T-helper 2 cell treated with Interferon-gamma antibody and Interleukin-4, amounts not matched to agents 5 μg/mL and 100 μg/mL, for 36 hours (primary cell): ENCODE measurements at regions not wholly inside any gene's neighbourhood (a gene's known extent, or its start where the extent isn't known, plus 50 kb on each side); places are given as distances from the start of the nearest gene placed in this dataset.

Source experiments
- DNase-seq: peaks from one replicate; pipeline ENCODE4 v3.0.0; 2021; ENCODE audit warnings: low spot score
- H3K27ac Mint-ChIP-seq: one replicate; pipeline ENCODE4 v1.8.0; 2021; ENCODE audit warnings: mild to moderate bottlenecking, mixed read lengths
- H3K27me3 Mint-ChIP-seq: one replicate; pipeline ENCODE4 v1.8.0; 2021; ENCODE audit warnings: low read depth, mixed read lengths
- H3K36me3 Mint-ChIP-seq: one replicate; pipeline ENCODE4 v1.8.0; 2021; ENCODE audit warnings: low read depth, mixed read lengths
- H3K4me1 Mint-ChIP-seq: one replicate; pipeline ENCODE4 v1.8.0; 2021; ENCODE audit warnings: low read depth, mixed read lengths
- H3K4me3 Mint-ChIP-seq: one replicate; pipeline ENCODE4 v1.8.0; 2022; ENCODE audit warnings: mild to moderate bottlenecking, moderate library complexity, mixed read lengths
- H3K9me3 Mint-ChIP-seq: one replicate; pipeline ENCODE4 v1.8.0; 2021; ENCODE audit warnings: mixed read lengths

DNA sequence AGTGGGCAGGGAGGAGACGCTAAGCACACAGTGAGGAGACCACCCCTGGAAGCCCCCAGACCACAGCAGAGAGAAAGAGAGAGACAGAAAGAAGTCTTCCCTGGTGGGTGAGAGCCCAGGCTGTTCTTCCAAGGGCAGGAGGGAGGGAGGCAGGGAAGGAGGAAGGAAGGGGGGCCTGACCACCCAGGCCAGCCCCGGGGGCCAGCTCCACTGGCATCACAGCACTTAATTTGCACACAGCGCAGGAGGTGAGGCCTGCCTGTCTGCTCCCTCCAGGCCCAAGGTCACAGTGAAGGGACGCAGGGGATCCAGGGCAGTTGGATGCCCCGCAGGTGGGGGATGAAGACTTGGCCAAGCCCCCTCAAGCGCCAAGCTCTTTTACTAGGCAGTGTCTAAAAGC, 141.9 kb upstream of the C14orf180 start:
- Mint-ChIP-seq H3K4me1 (no peaks in the 10 kb centered on the region), H3K36me3 (no peaks in the 10 kb centered on the region), H3K27me3 (no peaks in the 10 kb centered on the region), H3K27ac (no peak overlapping the region), H3K9me3 (no peaks in the 10 kb centered on the region), H3K4me3 (no peak overlapping the region)
- DNase-seq, result no peak

DNA sequence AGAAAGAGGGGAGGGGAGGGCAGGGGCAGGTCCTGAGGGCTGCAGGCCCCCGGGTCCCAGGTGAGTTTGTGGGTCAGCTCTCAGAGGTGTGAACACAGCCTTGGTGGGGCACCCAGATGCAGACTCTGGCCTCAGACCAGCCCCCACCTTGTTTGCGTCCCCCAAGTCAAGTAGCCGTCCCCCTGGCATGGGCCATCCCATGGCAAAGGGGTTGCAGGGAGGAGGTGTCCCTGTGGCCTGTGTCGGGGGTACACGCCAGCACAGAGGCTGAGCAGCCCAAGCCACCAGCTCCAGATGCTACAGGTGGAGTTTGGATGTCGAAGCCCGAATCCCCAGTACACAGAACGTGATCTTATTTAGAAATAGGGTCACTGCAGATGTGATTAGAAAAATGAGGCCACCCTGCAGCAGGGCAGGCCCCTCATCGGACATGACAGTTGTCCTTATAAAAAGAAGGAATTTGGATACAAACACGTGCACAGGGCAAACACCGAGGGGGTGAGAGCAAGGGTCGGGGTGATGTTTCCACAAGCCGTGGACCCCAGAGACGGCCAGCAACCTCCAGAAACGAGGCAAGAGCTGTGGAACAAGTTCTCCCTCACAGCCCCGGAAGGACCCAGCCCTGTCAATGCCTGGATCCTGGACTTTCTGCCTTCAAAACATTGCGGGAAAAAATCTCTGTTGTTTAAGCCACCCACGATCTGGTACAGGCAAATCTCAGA, 141.2 kb upstream of the C14orf180 start:
- H3K4me1 Mint-ChIP-seq, result no peaks in the 10 kb centered on the region
- no peak overlapping the region for H3K4me3 Mint-ChIP-seq
- peak; percentile 3 for DNase-seq
- H3K27ac Mint-ChIP-seq, result no peak overlapping the region
- H3K9me3 Mint-ChIP-seq, result no peaks in the 10 kb centered on the region
- no peaks in the 10 kb centered on the region for H3K27me3 Mint-ChIP-seq
- H3K36me3 Mint-ChIP-seq, result no peaks in the 10 kb centered on the region

DNA sequence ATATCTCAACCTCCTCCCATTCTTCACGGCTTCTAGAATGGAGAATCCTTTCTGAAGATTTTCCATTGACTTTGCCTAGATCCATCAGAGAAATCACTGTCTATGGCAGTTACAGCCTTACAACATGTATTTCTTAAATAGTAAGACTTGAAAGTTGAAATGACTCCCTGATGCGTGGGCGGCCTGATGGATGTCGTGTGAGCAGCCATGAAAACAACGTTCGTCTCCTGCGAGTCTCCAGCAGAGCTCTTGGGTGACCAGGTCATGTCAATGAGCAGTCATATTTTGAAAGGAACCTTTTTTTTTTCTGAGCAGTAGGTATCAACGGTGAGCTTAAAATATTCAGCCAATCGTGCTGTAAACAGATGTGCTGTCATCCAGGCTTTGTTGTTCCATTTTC, 139.9 kb upstream of the C14orf180 start:
- peak; percentile 2 for DNase-seq
- H3K9me3 Mint-ChIP-seq, result no peaks in the 10 kb centered on the region
- no peaks in the 10 kb centered on the region for H3K27me3 Mint-ChIP-seq
- no peak overlapping the region for H3K27ac Mint-ChIP-seq
- H3K36me3 Mint-ChIP-seq, result no peaks in the 10 kb centered on the region
- no peak overlapping the region for H3K4me3 Mint-ChIP-seq
- no peaks in the 10 kb centered on the region for H3K4me1 Mint-ChIP-seq

DNA sequence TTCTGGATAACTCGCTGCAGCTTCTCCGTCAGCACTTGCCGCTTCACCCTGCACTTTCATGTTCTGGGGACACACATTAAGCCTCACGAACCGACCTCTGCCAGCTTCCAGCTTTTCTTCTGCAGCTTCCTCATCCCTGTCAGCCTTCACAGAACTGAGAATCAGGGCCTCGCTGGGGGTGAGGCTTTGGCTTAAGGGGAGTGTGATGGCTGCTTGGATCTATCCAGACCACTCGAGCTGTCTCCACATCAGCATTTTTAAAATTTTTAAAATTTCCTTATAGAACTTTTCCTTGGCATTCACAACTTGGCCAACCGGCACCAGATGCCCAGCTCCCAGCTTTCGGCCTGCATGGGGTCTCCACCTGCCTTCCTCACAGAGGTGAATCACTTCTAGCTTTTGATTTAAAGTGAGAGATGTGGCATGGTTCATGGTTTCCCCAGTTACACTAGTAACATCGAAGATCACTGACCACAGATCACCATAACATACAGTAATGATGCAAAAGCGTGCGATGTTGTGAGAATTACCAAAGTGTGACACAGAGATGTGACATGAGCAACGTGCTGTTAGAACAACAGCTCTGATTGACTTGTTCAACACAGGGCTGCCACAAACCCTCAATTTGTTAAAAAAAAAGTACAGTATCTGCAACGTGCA, 139.1 kb upstream of the C14orf180 start:
- no peak overlapping the region for H3K27ac Mint-ChIP-seq
- DNase-seq, result no peak
- H3K9me3 Mint-ChIP-seq, result peaks cover 3% of the 10 kb centered on the region
- no peak overlapping the region for H3K4me3 Mint-ChIP-seq
- no peaks in the 10 kb centered on the region for H3K36me3 Mint-ChIP-seq
- no peaks in the 10 kb centered on the region for H3K4me1 Mint-ChIP-seq
- no peaks in the 10 kb centered on the region for H3K27me3 Mint-ChIP-seq

DNA sequence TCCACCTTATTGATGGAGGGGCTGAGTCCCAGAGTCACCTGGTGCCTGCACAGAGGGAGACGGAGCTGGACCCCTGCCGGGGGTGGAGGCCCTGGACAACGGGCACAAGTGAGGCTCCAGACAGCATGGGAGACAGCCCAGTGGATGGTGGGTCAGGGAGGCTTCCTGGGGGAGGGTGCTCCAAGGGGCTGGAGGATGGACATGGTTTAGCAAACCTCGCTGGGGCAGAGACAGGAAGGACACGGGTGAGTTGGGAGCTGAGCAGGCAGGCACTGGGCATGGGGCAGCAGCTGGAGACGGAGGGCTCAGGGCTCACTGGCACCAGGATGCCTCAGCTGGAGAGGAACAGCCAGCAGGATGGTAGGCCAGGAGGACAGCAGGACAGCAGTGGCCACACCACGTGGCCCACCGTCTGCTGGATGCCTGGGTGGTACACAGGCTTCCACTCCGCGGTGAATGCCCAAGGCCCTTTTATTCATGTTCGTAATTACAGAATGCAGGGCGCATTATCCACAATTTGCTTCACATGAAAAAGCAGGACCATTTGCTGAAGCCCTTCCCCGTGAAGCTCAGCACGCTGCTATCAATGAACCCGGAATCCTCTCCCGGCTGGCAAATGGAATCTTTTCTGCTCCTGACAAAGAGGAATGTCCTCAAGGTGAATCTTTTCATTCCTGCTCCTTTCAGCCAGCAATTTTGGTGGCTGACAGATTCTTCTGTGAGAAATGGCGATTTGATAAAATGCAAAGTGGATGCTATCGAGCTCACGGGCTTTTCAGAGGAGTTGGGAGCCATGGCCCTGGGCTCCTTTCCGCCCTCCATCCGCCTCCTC, 138.1 kb upstream of the C14orf180 start:
- no peaks in the 10 kb centered on the region for H3K4me1 Mint-ChIP-seq
- no peak overlapping the region for H3K4me3 Mint-ChIP-seq
- H3K27ac Mint-ChIP-seq, result no peak overlapping the region
- no peaks in the 10 kb centered on the region for H3K36me3 Mint-ChIP-seq
- H3K9me3 Mint-ChIP-seq, result peaks cover 3% of the 10 kb centered on the region
- no peaks in the 10 kb centered on the region for H3K27me3 Mint-ChIP-seq
- DNase-seq, result no peak

DNA sequence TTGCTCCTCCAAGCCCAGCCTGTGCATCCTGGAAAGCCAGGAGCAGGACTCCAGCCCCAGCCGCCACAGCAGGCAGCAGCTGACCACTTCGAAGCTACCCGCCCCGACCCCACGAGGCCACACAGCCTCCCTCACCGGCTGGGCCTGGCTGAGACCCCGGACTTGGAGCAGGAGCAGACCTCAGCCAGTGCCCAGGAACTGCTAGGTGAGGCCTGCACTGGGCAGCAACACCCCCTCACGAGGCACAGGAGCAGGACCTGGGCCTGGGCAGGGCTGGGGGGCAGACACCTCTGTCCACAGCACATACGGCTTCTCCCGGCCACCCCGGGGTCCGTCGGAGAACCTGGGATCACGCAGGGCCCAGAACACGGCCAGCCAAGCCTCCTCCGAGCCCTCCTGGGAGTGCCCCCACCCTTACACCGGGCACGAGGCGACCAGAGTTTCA, 137.4 kb upstream of the C14orf180 start:
- peaks cover 3% of the 10 kb centered on the region for H3K9me3 Mint-ChIP-seq
- no peaks in the 10 kb centered on the region for H3K36me3 Mint-ChIP-seq
- no peak overlapping the region for H3K4me3 Mint-ChIP-seq
- no peak overlapping the region for H3K27ac Mint-ChIP-seq
- no peak for DNase-seq
- no peaks in the 10 kb centered on the region for H3K4me1 Mint-ChIP-seq
- H3K27me3 Mint-ChIP-seq, result no peaks in the 10 kb centered on the region

DNA sequence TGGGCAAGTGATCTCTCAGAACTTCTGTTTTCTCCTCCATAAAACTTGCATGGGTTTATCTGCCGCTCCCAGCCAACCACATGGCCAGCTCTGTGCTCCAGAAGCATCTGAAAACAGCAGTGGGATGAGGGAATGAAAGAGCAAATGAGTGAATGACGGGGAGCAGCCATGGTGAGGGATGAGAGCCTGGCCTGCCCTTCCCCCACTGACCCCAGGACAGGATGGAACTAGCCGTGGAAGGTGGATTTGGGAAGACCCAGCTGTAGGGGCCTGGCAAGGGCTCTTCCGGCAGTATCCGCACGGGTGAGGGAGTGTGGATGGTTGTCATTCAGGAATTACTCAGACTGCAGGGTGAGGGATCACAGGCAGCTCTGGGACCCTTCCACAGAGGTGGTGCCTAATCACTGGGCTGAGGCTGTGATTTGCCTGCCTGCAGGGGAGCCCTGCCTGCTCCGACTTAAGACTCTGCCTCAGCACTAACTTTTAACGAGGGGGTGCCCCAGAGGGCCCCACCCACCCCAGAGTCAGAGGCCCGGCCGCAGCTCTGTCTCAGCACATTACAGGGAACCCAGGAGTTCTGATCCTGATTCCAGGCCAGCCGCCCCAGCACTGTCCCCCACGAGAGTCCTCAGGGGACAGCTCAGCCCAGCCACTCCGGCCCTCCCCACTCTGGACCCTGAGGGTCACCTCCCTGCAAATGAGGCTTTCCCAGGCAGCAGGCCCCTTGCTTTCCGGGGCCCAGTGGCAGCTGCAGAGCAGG, 136.8 kb upstream of the C14orf180 start:
- H3K27ac Mint-ChIP-seq, result no peak overlapping the region
- H3K36me3 Mint-ChIP-seq, result no peaks in the 10 kb centered on the region
- H3K9me3 Mint-ChIP-seq, result peaks cover 3% of the 10 kb centered on the region
- H3K4me3 Mint-ChIP-seq, result no peak overlapping the region
- peaks cover 1% of the 10 kb centered on the region for H3K27me3 Mint-ChIP-seq
- DNase-seq, result no peak
- no peaks in the 10 kb centered on the region for H3K4me1 Mint-ChIP-seq

DNA sequence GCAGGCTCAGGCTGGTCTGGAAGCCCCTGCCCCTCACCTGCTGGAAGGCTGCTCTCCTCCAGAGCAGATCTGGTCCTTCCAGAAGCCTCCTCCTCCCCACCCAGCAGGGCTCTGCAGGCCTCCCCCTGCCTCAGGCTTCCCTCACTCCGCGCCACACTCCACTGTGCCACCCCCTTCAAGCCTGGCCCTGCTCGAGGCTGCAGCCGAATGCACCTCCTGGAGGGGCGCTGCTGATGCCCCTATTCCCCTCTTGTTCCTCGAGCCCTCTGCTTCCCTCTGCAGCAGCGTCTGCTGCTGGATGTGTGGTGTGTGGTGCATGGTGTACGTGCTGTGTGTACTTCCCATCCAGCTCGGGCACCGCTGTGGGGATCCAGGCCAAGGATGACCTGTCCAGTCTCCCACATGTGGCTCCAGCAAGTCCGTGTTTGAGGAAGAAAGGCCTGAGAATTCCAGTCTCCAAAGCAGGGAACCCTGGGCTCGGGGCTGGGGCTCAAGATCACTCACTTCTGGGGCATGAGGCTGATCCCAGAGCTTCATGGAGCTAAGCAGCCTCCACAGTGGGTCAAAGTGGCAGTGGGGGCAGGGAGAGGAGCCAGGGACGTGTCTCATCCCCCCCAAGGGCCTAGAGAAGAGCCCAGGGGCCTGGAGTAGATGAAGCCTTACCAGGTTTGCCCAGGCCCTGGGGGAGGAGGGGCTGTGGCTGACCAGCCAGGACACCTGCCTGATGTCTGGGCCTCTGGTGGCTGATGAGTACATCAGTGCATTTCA, 136.0 kb upstream of the C14orf180 start:
- DNase-seq, result no peak
- Mint-ChIP-seq H3K9me3 (peaks cover 8% of the 10 kb centered on the region), H3K4me3 (no peak overlapping the region), H3K36me3 (no peaks in the 10 kb centered on the region), H3K27me3 (peaks cover 2% of the 10 kb centered on the region), H3K27ac (no peak overlapping the region), H3K4me1 (no peaks in the 10 kb centered on the region)

DNA sequence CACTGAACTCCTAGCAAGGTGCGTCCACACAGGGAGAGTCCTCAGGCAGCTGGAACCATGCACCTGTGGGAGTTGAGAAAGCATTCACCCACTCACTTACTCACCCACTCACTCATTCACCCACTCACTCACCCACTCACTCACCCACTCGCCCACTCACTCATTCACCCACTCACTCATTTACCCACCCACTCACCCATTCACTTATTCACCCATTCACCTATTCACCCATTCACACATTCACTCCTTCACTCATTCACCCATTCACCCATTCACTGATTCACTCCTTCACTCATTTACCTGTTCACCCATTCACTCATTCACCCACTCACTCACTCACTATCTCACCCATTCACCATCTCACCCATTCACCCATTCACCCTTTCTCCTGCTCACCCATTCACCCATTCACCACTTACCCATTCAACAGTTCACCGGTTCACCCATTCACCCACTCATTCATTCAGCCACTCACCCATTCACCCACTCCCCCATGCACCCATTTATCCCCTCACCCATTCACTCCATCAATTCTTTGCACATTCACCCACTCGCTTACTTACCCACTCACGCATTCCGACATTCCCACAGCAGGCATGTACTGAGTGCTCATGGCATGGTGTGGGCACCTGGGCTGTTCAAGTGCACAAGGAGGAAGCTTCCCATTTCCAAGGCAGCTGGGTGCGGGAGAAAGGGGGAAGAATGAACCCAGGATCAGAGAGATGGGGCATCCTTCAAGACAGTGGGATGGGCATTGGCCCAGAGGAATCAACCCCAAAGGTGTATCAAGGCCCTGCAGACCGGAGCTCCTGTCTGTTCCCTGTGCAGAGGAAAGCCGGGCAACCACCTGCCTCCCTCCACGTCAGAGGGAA, 135.2 kb upstream of the C14orf180 start:
- no peak for DNase-seq
- H3K36me3 Mint-ChIP-seq, result no peaks in the 10 kb centered on the region

DNA sequence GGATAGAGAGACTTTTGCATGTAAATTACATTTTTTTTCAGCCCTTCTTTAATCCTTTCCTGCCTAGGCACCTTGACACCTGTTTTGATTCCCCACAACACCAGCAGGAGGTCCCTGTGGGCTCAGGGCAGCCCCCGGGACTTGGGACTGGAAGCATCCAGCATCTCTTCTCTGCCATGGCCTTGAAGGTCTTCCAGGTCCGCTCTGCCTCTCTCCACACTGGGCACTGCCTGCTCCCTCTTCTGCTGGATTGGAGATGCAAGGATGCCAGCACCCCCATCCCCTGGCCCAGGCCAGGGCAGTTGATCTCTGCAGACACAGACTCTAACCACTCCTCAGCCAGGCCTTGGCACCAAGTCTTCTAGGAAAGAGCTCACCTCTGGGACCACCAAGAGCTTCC, 134.5 kb upstream of the C14orf180 start:
- peaks cover 4% of the 10 kb centered on the region for H3K27me3 Mint-ChIP-seq
- no peaks in the 10 kb centered on the region for H3K4me1 Mint-ChIP-seq
- H3K27ac Mint-ChIP-seq, result no peak overlapping the region
- H3K9me3 Mint-ChIP-seq, result peaks cover 14% of the 10 kb centered on the region
- DNase-seq, result no peak
- H3K36me3 Mint-ChIP-seq, result no peaks in the 10 kb centered on the region
- no peak overlapping the region for H3K4me3 Mint-ChIP-seq

More for the DNA sequence above, 135.2 kb upstream of the C14orf180 start:
- Mint-ChIP-seq H3K4me3 (no peak overlapping the region), H3K9me3 (peaks cover 14% of the 10 kb centered on the region), H3K27me3 (peaks cover 2% of the 10 kb centered on the region), H3K4me1 (no peaks in the 10 kb centered on the region), H3K27ac (no peak overlapping the region)

DNA sequence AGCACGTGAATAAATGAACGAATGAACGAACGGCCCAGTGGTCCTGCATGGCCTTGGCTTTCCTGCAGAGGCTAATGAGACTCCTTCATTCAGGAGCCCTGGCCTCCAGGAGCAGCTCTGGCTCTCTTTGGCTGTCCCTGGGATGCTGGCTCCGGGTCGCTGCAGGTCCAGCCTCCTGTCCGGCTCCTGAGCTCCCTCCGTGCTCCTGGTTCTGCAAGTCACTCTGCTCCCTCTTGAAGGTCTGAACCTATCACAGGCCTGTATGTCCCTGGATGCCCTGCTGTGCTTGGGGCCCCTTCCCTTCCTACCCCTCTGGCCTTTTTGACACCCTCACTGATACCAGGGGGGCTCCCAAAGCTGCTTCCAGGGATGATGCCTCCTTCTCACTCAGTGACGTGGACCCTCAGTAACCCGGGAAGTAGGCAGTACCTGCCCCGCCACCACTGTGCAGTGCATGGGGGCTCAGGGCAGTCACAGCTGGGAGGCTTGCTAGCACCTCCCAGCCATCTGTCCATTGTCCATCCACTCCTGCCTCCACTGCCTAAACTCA, 133.7 kb upstream of the C14orf180 start:
- peaks cover 14% of the 10 kb centered on the region for H3K9me3 Mint-ChIP-seq
- DNase-seq, result no peak
- H3K4me3 Mint-ChIP-seq, result no peak overlapping the region
- H3K36me3 Mint-ChIP-seq, result no peaks in the 10 kb centered on the region
- no peaks in the 10 kb centered on the region for H3K4me1 Mint-ChIP-seq
- H3K27me3 Mint-ChIP-seq, result peaks cover 4% of the 10 kb centered on the region
- H3K27ac Mint-ChIP-seq, result no peak overlapping the region

DNA sequence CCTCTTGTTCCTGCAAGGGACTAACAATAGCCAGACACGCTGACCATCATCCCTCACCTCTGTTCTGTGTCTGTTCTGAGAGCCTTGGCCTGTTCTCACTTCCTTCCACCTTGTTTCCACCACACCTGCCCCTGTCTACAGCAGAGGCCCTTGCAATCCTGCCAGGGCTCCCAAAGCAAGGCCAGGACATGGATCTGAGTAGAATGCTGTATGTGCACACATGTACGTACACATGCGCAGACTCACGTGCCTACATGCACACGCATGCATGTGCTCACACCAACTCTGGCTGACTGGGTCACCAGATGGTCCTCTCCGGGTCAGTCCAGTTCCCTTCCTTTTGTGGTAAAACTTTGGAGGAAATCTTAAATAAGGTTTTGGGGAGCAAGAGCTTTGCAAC, 133.0 kb upstream of the C14orf180 start:
- no peak overlapping the region for H3K27ac Mint-ChIP-seq
- DNase-seq, result no peak
- no peak overlapping the region for H3K4me3 Mint-ChIP-seq
- H3K27me3 Mint-ChIP-seq, result peaks cover 4% of the 10 kb centered on the region
- peaks cover 14% of the 10 kb centered on the region for H3K9me3 Mint-ChIP-seq
- H3K4me1 Mint-ChIP-seq, result no peaks in the 10 kb centered on the region
- H3K36me3 Mint-ChIP-seq, result no peaks in the 10 kb centered on the region
